Nephron progenitor cell (in vitro differentiated cells): ENCODE measurements at regions not wholly inside any gene's neighbourhood (a gene's known extent, or its start where the extent isn't known, plus 50 kb on each side); places are given as distances from the start of the nearest gene placed in this dataset.
A peak's percentile ranks its signal among the peaks of the same experiment; 100 is the strongest.
"Not testable (repeated sequence)": the region's sequence is repeated elsewhere in the genome, so short reads cannot be mapped to it uniquely, and the experiment has no call there.

Source experiments
- DNase-seq: peaks from one replicate; pipeline ENCODE4 v3.0.0; 2021
- H3K27ac Mint-ChIP-seq: 2 replicates; pipeline ENCODE4 v1.8.0; 2021; ENCODE audit warnings: mild to moderate bottlenecking, moderate library complexity, mixed read lengths
- H3K27me3 Mint-ChIP-seq: 2 replicates; pipeline ENCODE4 v1.8.0; 2021; ENCODE audit warnings: mild to moderate bottlenecking, low read depth, mixed read lengths; ENCODE audit not compliant: poor library complexity
- H3K36me3 Mint-ChIP-seq: 2 replicates; pipeline ENCODE4 v1.8.0; 2021; ENCODE audit warnings: low read depth, mixed read lengths
- H3K4me1 Mint-ChIP-seq: 2 replicates; pipeline ENCODE4 v1.8.0; 2021; ENCODE audit warnings: mixed read lengths
- H3K4me3 Mint-ChIP-seq: 2 replicates; pipeline ENCODE4 v1.8.0; 2021; ENCODE audit warnings: mild to moderate bottlenecking, moderate library complexity, mixed read lengths
- H3K9me3 Mint-ChIP-seq: 2 replicates; pipeline ENCODE4 v1.8.0; 2021; ENCODE audit warnings: mild to moderate bottlenecking, moderate library complexity, mixed read lengths
- TF ChIP-seq, protein P1 (sequence below): fragments of 200-600 bp; sonication (generic); IDR thresholded peaks from 2 replicates; pipeline ENCODE4 v1.5.0; 2021; ENCODE audit warnings: antibody characterized with exemption

- Mint-ChIP-seq H3K36me3 (no peaks in the 10 kb centered on the region), H3K9me3 (peaks cover 7% of the 10 kb centered on the region), H3K4me3 (no peak overlapping the region), H3K4me1 (no peaks in the 10 kb centered on the region), H3K27ac (no peak overlapping the region), H3K27me3 (no peaks in the 10 kb centered on the region)
- DNase-seq = no peak
- TF ChIP-seq, protein P1, sequence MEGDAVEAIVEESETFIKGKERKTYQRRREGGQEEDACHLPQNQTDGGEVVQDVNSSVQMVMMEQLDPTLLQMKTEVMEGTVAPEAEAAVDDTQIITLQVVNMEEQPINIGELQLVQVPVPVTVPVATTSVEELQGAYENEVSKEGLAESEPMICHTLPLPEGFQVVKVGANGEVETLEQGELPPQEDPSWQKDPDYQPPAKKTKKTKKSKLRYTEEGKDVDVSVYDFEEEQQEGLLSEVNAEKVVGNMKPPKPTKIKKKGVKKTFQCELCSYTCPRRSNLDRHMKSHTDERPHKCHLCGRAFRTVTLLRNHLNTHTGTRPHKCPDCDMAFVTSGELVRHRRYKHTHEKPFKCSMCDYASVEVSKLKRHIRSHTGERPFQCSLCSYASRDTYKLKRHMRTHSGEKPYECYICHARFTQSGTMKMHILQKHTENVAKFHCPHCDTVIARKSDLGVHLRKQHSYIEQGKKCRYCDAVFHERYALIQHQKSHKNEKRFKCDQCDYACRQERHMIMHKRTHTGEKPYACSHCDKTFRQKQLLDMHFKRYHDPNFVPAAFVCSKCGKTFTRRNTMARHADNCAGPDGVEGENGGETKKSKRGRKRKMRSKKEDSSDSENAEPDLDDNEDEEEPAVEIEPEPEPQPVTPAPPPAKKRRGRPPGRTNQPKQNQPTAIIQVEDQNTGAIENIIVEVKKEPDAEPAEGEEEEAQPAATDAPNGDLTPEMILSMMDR = peak; percentile 33
These were observed 1073.7 kb downstream of the PCDH7 start for GRCh38 chr4:31793907-31794306.

GRCh38 chr4:31797052-31797451, 1076.9 kb downstream of the PCDH7 start:
- not testable (repeated sequence) for H3K27me3 Mint-ChIP-seq, H3K9me3 Mint-ChIP-seq, H3K4me1 Mint-ChIP-seq, DNase-seq, H3K36me3 Mint-ChIP-seq, H3K4me3 Mint-ChIP-seq, H3K27ac Mint-ChIP-seq

GRCh38 chr4:31803526-31804195, 1083.5 kb downstream of the PCDH7 start:
- TF ChIP-seq, protein P1 = no peak
- H3K9me3 Mint-ChIP-seq = no peaks in the 10 kb centered on the region

GRCh38 chr4:31807036-31807435, 1086.9 kb downstream of the PCDH7 start:
- no peaks in the 10 kb centered on the region for H3K9me3 Mint-ChIP-seq
- peaks cover 3% of the 10 kb centered on the region for H3K27me3 Mint-ChIP-seq
- H3K4me1 Mint-ChIP-seq = no peaks in the 10 kb centered on the region
- H3K4me3 Mint-ChIP-seq = no peak overlapping the region
- no peaks in the 10 kb centered on the region for H3K36me3 Mint-ChIP-seq
- no peak overlapping the region for H3K27ac Mint-ChIP-seq
- no peak for DNase-seq
- TF ChIP-seq, protein P1 = no peak

More at GRCh38 chr4:31803526-31804195, 1083.5 kb downstream of the PCDH7 start:
- H3K27ac Mint-ChIP-seq = no peak overlapping the region
- H3K4me3 Mint-ChIP-seq = no peak overlapping the region
- H3K36me3 Mint-ChIP-seq = no peaks in the 10 kb centered on the region
- DNase-seq = no peak
- H3K27me3 Mint-ChIP-seq = peaks cover 3% of the 10 kb centered on the region
- H3K4me1 Mint-ChIP-seq = no peaks in the 10 kb centered on the region

DNA sequence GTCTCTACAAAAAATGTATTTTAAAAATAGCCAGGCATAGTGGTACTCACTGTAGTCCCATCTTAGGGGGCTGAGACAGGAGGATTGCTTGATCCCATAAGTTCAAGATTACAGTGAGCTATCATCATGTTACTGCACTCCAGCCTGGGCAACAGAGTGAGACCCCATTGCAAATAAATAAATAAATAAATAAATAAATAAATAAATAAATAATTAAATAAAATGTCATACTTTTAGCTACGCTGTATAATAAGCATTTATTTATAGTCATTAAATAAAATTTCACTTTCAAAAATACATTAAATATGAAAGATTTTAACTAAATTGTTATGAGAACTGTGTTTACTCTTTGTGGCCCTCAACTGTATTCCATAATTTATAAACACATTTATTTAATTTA, 1124.2 kb downstream of the PCDH7 start:
- no peak overlapping the region for H3K27ac Mint-ChIP-seq
- TF ChIP-seq, protein P1 = no peak
- no peaks in the 10 kb centered on the region for H3K4me1 Mint-ChIP-seq
- DNase-seq = no peak
- no peaks in the 10 kb centered on the region for H3K27me3 Mint-ChIP-seq
- H3K9me3 Mint-ChIP-seq = peaks cover 16% of the 10 kb centered on the region
- no peaks in the 10 kb centered on the region for H3K36me3 Mint-ChIP-seq
- no peak overlapping the region for H3K4me3 Mint-ChIP-seq

GRCh38 chr4:31851946-31852345, 1131.8 kb downstream of the PCDH7 start:
- Mint-ChIP-seq H3K27me3 (no peaks in the 10 kb centered on the region), H3K27ac (no peak overlapping the region), H3K4me3 (no peak overlapping the region), H3K36me3 (no peaks in the 10 kb centered on the region), H3K4me1 (no peaks in the 10 kb centered on the region), H3K9me3 (peaks cover 9% of the 10 kb centered on the region)
- DNase-seq = no peak
- TF ChIP-seq, protein P1 = no peak
